CD4-positive, alpha-beta T cell treated with Interleukin-4 for 1 hour (primary cell): ENCODE measurements at regions not wholly inside any gene's neighbourhood (a gene's known extent, or its start where the extent isn't known, plus 50 kb on each side); places are given as distances from the start of the nearest gene placed in this dataset.
A peak's percentile ranks its signal among the peaks of the same experiment; 100 is the strongest.

Experiments used
- DNase-seq, 2 donors: peaks; one replicate each; pipeline ENCODE4 v3.0.0-alpha.2; 2020 to 2022

DNA sequence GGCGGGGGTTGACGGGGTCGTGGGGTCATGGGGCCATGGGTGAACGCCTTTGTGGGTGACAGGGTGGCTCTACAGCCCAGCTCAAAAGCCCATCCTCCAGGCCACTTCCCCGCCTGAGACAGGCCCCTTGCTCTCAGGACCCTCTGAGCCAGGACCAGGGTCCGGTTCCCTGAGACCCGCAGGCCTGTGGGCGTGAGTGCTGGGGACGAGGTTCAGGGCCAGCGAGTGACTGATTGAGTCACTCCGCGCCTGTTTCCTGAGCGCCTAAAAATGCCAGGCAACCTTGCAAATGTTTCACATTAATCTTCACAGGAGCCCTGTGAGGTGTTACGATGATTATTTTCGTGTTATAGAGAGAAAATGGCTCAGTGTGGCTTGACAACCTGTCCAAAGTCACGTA is 97.8 kb downstream of the ZNF674 start:
- DNase-seq, result no peak

DNA sequence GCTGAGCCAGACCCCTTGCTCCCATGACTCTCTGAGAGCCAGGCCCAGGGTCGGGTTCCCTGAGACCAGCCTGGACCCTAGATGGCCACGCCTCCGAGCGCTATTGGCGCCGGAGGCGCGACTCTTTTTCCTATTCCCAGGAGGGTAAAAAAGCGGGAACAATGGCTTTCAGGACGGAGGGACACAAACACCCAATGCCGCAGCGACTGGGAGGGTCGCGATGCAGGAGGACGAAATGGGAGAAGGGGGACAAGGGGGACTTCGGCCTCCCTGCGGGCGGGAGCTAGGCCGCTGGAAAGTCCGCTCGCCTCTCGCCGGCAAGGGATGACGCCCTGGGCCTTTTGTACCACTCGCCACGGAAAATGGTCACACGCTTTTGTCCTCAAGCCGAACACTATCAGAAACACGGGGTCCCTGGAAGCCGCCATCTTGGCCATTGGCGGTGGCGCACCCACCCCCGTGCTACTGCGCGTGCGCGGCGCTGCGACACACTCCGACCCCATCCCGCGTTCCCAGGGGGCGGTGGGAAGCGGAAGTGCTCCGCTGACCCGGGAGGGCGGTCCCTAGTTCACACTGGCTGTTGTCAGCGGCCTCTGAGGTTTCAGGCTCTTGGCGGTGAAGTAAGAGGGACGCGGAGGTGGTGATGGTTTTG is 98.4 kb downstream of the ZNF674 start:
- DNase-seq, result peak; percentile 88 to 90

GRCh38 chrX:46444011-46444410 is 101.2 kb downstream of the ZNF674 start:
- DNase-seq, result no peak

DNA sequence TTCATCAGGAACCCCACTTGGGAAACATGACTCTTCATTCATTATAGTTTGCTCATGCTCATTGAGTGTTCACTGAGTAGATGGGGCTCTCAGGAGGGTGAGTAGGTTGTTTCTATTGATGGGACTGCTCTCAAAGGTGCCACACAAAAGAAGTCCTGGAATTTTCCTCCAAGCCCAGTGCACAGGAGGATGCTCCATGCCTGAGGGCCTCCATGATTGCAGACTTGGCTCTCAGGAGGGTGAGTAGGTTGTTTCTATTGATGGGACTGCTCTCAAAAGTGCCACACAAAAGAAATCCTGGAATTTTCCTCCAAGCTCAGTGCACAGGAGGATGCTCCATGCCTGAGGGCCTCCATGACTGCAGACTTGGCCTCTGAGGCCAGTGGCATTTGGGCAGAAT is 108.5 kb downstream of the ZNF674 start:
- no peak for DNase-seq

GRCh38 chrX:46433892-46434291 is 111.3 kb downstream of the ZNF674 start:
- DNase-seq, result no peak

- DNase-seq, result peak; percentile 55
These were observed 136.4 kb downstream of the ZNF674 start for GRCh38 chrX:46408553-46409407.

DNA sequence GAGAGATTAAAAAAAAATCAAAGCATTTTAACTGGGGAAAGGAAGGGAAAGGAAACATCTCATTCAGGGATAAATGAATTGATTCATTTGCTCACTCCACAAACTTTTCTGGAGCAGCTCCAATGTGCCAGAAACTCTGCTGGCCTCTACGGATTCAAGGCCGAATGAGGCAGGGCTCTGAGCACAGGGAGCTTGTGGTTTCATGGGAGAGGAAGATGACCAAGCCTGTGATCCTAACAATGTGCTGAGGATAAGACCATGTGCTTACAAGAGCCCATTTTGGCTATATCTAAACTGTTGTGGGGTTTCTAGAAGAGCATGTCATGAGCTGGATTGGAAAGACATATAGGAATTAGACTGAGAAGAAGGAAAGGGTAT is 137.5 kb downstream of the ZNF674 start:
- DNase-seq, result no peak

DNA sequence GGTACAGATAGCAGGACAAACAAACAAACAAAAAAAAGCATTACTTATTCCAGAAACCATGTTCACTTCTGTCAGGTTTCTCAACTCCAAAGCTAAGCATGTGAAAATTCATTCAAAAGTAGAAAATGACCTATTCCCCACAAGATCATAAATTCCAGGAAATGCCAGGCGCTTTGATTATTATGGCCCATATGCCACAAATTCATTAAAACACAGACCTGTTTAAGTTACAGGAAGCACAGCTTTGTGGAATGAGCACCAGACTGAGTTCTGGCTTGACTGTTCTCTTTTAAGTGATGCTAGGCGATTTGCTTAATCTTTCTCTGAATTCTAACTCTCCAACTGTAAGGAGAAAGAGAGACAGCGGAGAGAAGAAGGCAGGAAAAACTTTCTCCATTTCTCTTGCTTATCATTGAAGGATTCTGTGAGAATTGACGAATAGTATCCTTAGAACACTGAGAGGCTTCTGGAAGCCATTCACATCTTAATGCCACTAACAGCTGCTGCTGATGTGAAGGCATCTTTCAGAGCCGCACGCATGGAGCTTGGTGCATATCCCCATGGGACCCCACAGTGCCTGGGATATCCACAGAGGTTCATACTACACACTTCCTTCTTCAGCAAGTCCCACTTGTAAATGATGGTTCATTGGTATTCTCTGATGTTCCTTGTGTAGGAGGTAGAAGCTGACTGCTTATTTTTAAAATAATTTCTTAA is 138.0 kb downstream of the ZNF674 start:
- no peak for DNase-seq

DNA sequence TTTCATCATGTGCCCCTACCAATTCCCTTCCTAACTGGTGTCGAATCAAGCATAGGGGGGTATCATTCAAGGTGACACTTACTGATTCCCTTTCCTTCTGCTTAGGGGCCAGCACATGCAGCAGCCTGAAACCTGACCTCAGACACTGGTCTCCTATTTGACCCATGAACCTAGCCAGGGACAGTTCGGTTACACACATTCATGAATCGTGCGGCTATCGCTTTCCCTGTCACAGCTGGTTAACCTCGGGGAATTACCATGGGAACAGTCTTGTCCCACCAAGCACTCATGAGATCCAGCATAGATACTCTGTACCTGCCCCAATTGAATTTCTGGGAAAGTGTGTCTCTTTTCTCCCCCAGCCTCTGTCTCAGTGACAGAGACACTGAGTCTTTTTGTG is 140.4 kb downstream of the ZNF674 start:
- DNase-seq, result no peak

DNA sequence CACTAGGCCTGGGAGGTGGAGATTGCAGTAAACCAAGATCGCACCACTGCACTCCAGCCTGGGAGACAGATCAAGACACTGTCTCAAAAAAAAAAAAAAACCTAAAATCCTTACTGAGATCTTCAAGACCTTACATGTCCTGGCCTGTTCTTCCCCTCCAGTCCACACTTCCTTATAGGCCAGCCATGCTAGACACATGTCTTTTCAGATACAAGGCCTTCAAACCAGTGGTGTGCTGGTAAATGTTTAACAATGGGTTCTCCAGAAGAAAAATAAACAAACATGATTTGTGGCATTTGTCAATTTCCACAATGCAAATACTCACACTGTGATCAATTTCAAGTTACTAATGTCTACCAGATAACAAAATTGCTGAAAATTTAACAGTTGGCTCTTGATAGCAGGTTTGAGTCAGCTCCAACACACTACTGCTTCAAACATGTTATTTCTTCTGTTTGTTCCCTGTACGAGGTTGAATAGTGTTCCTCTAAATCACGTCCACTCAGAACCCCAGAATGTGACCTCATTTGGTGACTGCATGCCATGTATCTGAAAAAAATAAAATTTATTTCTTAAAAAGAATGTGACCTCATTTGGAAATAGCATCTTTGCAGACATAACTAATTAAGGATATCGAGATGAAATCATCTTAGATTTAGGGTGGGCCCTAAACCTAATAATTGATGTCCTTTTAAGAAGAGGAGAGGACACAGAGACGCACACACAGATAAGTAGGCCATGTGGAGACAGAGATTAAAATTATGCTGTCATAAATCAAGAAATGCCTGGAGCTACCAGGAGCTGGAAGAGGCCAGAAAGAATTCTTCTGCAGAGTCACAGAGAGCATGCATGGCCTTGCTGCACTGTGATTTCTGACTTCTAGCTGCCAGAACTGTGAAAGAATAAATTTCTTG is 144.4 kb downstream of the ZNF674 start:
- no peak for DNase-seq

DNA sequence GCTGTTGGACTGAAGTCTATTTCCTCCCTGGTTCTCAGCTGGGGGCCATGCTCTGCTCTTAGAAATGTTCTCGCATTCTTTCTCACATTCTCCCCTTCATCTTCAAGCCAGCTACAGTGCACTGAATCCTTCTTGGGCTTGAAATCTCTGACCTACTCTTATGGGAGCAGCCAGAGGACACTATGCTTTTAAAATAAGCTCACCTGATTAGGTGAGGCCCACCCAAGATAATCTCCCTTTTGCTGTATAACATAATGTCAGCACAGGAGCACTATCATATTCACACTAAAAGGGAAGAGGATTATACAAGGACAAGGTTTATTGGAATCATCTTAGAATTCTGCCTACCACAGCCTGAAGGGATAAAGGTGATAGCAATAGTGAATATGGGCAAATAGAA is 146.3 kb downstream of the ZNF674 start:
- DNase-seq, result no peak

DNA sequence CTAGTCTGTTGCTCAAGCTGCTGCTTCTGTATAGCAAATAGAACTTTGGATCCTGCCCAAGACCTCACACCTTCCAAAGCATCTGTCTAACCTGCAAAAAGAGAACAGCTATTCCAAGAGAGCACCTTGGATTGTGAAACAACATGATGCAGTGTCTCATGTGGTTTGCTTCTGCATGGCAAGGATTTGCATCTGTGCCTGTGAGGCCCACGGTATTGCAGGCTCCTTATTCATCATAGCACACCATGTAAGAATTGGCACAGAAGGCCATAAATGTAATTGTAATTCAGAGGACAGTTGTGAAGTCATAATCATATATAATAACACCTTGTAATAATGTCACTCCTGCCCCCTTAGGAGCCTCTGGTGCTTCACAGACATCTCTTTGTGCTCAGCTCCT is 147.1 kb downstream of the ZNF674 start:
- DNase-seq, result no peak

GRCh38 chrX:46386511-46386910 is 158.7 kb downstream of the ZNF674 start:
- no peak for DNase-seq

GRCh38 chrX:46383006-46383405 is 162.2 kb downstream of the ZNF674 start:
- no peak for DNase-seq

- no peak for DNase-seq
These were observed 162.6 kb downstream of the ZNF674 start for GRCh38 chrX:46382595-46382994.

- peak; percentile 20 to 28 for DNase-seq
These were observed 163.6 kb downstream of the ZNF674 start for GRCh38 chrX:46381630-46382029.

- no peak for DNase-seq
These were observed 165.0 kb downstream of the ZNF674 start for GRCh38 chrX:46380148-46380752.

DNA sequence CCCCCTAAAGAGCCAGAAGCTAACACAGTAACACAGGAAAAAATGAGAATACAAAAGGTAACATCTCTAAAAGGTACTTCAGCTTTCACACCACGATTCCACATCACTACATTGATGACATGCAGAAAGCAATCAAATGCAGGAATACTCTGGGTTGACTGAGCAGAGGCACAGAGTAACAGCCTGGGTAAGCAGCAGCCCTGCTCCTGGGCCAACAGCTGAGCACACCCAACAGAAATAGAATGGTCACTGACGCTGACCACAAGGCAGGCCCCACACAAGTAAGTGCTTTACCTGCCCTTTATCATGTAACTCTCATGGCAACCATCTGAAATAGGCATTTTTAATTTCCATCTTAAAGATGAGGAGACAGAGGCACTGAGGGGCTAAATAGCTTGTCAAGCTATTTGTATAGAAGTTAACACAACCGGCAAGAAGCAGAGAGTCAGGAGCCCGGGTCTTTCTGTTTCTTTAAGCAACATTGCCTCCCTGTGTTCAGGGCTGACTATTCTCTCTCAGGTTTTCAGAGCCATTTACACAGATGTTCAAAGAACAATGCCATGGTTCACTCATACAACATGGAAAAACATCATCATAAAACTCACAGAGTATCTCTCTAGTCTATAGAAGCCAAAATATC is 168.9 kb downstream of the ZNF674 start:
- peak in 1 of 2 donors; percentile 44 for DNase-seq

DNA sequence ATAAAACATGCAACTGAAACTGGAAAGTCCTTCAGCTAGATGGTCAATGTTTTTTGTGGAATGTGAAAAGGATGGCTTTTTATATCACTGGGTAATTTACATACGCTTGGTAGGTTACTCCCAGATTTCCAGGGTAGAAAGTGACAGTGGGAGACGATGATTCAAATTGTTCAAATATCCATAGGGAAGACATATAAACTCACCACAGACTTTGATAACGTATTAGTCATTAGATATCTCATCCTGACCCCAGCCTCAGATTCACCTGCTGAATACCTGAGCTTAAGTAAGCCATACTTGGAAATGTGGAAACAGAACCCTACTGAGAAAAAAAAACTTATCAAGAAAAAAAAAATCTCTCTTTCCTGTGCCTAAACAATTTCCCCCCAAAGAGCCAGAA is 169.4 kb downstream of the ZNF674 start:
- no peak for DNase-seq

DNA sequence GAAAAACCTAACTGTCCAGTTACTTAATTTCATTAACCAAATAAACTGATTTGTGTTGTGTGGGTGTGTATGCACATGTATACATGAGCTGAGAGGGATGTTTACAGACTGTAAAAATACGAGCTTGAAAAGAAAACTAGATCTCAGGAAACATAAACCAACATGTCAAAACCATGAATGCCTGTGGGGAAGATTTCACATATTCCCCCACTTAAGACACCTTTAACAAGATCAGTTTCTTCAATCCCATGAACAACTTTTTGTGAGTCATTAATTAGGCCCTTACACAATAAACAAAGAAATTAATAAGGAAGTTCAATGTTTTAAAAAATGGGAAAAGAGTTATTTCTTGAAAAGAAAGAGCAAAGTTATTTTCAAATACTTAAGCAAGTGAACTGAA is 170.8 kb downstream of the ZNF674 start:
- no peak for DNase-seq

GRCh38 chrX:46367491-46367890 is 177.7 kb downstream of the ZNF674 start:
- no peak for DNase-seq
